Neuronal stem cell (in vitro differentiated cells): ENCODE measurements at regions not wholly inside any gene's neighbourhood (a gene's known extent, or its start where the extent isn't known, plus 50 kb on each side); places are given as distances from the start of the nearest gene placed in this dataset.

Experiments used
- DNase-seq: peaks from one replicate; pipeline ENCODE4 v3.0.0-alpha.2; 2013; ENCODE audit warnings: low spot score
- H2AFZ ChIP-seq: one replicate; pipeline ENCODE4 v1.6.1; 2013; ENCODE audit warnings: mild to moderate bottlenecking, low read length, inconsistent platforms
- H2AK5ac ChIP-seq: 2 replicates; pipeline ENCODE4 v1.6.1; 2013; ENCODE audit warnings: low read depth, mild to moderate bottlenecking, inconsistent platforms, low read length, moderate library complexity, mixed read lengths
- H2BK120ac ChIP-seq: 2 replicates; pipeline ENCODE4 v1.6.1; 2013; ENCODE audit warnings: low read depth, mild to moderate bottlenecking, inconsistent platforms, low read length, moderate library complexity, mixed read lengths
- H2BK12ac ChIP-seq: one replicate; pipeline ENCODE4 v1.6.1; 2013; ENCODE audit warnings: low read length, inconsistent platforms
- H2BK15ac ChIP-seq: 2 replicates; pipeline ENCODE4 v1.6.1; 2013; ENCODE audit warnings: mild to moderate bottlenecking, low read length, inconsistent platforms, mixed read lengths
- H2BK5ac ChIP-seq: one replicate; pipeline ENCODE4 v1.6.1; 2013; ENCODE audit warnings: inconsistent platforms, mild to moderate bottlenecking, low read length, moderate library complexity
- H3K14ac ChIP-seq: one replicate; pipeline ENCODE4 v1.6.1; 2013; ENCODE audit warnings: low read length, inconsistent platforms
- H3K18ac ChIP-seq: 2 replicates; pipeline ENCODE4 v1.6.1; 2013; ENCODE audit warnings: low read length, inconsistent platforms
- H3K23ac ChIP-seq: 2 replicates; pipeline ENCODE4 v1.6.1; 2013; ENCODE audit warnings: low read depth, mild to moderate bottlenecking, mixed read lengths, low read length, inconsistent platforms; ENCODE audit not compliant: poor library complexity
- H3K27ac ChIP-seq: replicated peaks from 3 replicates; pipeline ENCODE4 v1.5.1; 2013; ENCODE audit warnings: low read length, inconsistent platforms
- H3K27me3 ChIP-seq, 3 experiments: 2 replicates each; pipeline ENCODE4 v1.6.1; 2013; ENCODE audit warnings: low read length in 3 of 3, mild to moderate bottlenecking in 2 of 3, inconsistent platforms in 1 of 3, low read depth in 1 of 3, mixed read lengths in 1 of 3, moderate library complexity in 1 of 3; ENCODE audit not compliant: control insufficient read depth in 3 of 3, insufficient read depth in 3 of 3
- H3K36me3 ChIP-seq, 2 donors: replicated peaks in 1 of 2; 2 replicates each; pipeline ENCODE4 v1.6.1; 2013; ENCODE audit warnings: low read length in 2 of 2; ENCODE audit not compliant: control insufficient read depth in 2 of 2, insufficient read depth in 2 of 2
- H3K4ac ChIP-seq: 2 replicates; pipeline ENCODE4 v1.6.1; 2013; ENCODE audit warnings: inconsistent platforms, mild to moderate bottlenecking, low read length, moderate library complexity
- H3K4me1 ChIP-seq, 2 donors: 1 replicate in 1 of 2; 2 replicates in 1 of 2; pipeline ENCODE4 v1.6.1; 2013; ENCODE audit warnings: low read length in 2 of 2, low read depth in 1 of 2; ENCODE audit not compliant: control insufficient read depth in 2 of 2, insufficient read depth in 1 of 2
- H3K4me2 ChIP-seq: one replicate; pipeline ENCODE4 v1.6.1; 2013; ENCODE audit warnings: mild to moderate bottlenecking, low read length, inconsistent platforms; ENCODE audit not compliant: insufficient read depth, poor library complexity, severe bottlenecking
- H3K4me3 ChIP-seq, 2 donors: 2 replicates each; pipeline ENCODE4 v1.5.1; 2013; ENCODE audit warnings: low read length in 2 of 2, mild to moderate bottlenecking in 2 of 2, inconsistent platforms in 1 of 2, moderate library complexity in 1 of 2
- H3K79me1 ChIP-seq: one replicate; pipeline ENCODE4 v1.6.1; 2013; ENCODE audit warnings: low read depth, mild to moderate bottlenecking, inconsistent platforms, low read length, moderate library complexity
- H3K9ac ChIP-seq: one replicate; pipeline ENCODE4 v1.6.1; 2013; ENCODE audit warnings: mild to moderate bottlenecking, low read depth, low read length, inconsistent platforms; ENCODE audit not compliant: poor library complexity
- H3K9me3 ChIP-seq, 2 donors: replicated peaks in 1 of 2; 2 replicates each; pipeline versions ENCODE3 to v1.6.1; 2013; ENCODE audit warnings: low read length in 2 of 2, mild to moderate bottlenecking in 2 of 2, inconsistent platforms in 1 of 2, low read depth in 1 of 2, mixed read lengths in 1 of 2, moderate library complexity in 1 of 2; ENCODE audit not compliant: control insufficient read depth in 2 of 2, insufficient read depth in 1 of 2
- H4K8ac ChIP-seq: one replicate; pipeline ENCODE4 v1.6.1; 2013; ENCODE audit warnings: low read depth, mild to moderate bottlenecking, inconsistent platforms, low read length, moderate library complexity
- H4K91ac ChIP-seq: one replicate; pipeline ENCODE4 v1.6.1; 2013; ENCODE audit warnings: low read length, low read depth, mild to moderate bottlenecking, inconsistent platforms; ENCODE audit not compliant: poor library complexity
- WGBS, 2 donors: extraction: QIAGEN DNeasy Blood & Tissue Kit; methylation state at CpG; one replicate each; pipeline ENCODE4 v1.1.7; 2013; ENCODE audit warnings: missing lambda C conversion rate in 2 of 2, mixed read lengths in 1 of 2; ENCODE audit not compliant: insufficient read length in 2 of 2, insufficient replicate concordance in 1 of 2; ENCODE audit errors: extremely low coverage in 2 of 2; 5-methylcytosine and 5-hydroxymethylcytosine counted together

GRCh38 chr13:84339456-84339855 lies 457.2 kb upstream of the SLITRK1 start:
- Histone ChIP-seq H4K8ac (no peak overlapping the region), H2BK12ac (no peak overlapping the region), H4K91ac (no peak overlapping the region), H3K27ac (no peak overlapping the region), H3K14ac (no peak overlapping the region), H3K36me3 (no peaks in the 10 kb centered on the region), H2AFZ (no peak overlapping the region), H3K4me3 (no peak overlapping the region), H3K9me3 (no peaks in the 10 kb centered on the region), H2BK120ac (no peak overlapping the region), H3K79me1 (no peaks in the 10 kb centered on the region), H3K4ac (no peak overlapping the region), H2BK5ac (no peak overlapping the region), H2AK5ac (no peak overlapping the region), H3K23ac (no peak overlapping the region), H3K18ac (no peak overlapping the region), H2BK15ac (no peak overlapping the region), H3K27me3 (no peaks in the 10 kb centered on the region), H3K9ac (no peak overlapping the region), H3K4me2 (no peak overlapping the region), H3K4me1 (no peaks in the 10 kb centered on the region)
- DNase-seq = no peak

DNA sequence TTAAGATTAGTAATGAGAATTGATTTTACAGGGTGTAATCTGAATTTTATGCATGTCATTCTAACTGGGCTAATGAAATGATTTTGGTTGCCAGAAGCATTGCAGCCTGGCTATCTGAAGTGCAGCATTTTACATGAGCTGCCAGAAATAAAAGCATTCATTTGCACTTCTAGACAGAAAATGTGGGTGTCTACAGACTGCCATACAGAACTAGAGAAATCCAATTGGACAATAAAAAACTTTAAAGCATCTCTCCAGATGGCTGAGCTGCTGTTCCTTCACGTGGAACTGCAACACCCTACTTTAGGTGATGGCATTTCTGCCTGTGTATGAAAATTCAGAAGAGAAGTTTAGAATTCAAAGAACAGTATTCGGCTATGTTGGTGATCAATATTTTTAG lies 450.1 kb upstream of the SLITRK1 start:
- H3K79me1 ChIP-seq = no peaks in the 10 kb centered on the region
- no peak overlapping the region for H3K14ac ChIP-seq
- H3K9me3 ChIP-seq = no peaks in the 10 kb centered on the region
- no peak for DNase-seq
- no peak overlapping the region for H3K4me2 ChIP-seq
- H2AFZ ChIP-seq = peak overlapping the region; percentile 29
- H3K4me3 ChIP-seq = no peak overlapping the region
- no peak overlapping the region for H2BK5ac ChIP-seq
- H3K27me3 ChIP-seq = no peaks in the 10 kb centered on the region
- H2BK120ac ChIP-seq = no peak overlapping the region
- no peaks in the 10 kb centered on the region for H3K4me1 ChIP-seq
- H2BK12ac ChIP-seq = no peak overlapping the region
- H3K4ac ChIP-seq = no peak overlapping the region
- H2BK15ac ChIP-seq = no peak overlapping the region
- H2AK5ac ChIP-seq = no peak overlapping the region
- H3K27ac ChIP-seq = no peak overlapping the region
- no peak overlapping the region for H4K91ac ChIP-seq
- no CpG with 5 or more reads among the region's 2 CpGs for WGBS, 2 donors
- no peak overlapping the region for H3K18ac ChIP-seq
- H3K9ac ChIP-seq = no peak overlapping the region
- no peak overlapping the region for H4K8ac ChIP-seq
- H3K36me3 ChIP-seq = no peaks in the 10 kb centered on the region
- H3K23ac ChIP-seq = no peak overlapping the region

DNA sequence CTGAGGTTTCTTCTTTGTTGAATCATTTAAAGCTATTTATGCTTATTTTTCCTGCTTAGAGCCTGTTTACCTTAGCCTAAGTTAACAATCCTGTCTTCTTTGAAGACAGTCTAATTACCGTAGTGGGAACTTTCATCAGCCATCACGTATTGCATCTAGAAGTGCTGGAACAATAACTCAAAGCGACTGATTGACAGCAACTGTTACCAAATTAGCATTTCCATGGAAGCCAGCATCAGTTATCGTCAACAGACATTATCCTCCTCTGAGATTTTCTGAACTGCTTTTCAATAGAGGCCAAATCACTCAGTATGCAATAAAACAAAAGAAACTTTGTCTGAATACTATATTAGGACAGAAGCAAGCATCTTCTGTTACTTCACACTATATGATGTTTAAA lies 433.3 kb upstream of the SLITRK1 start:
- H3K23ac ChIP-seq = no peak overlapping the region
- no peak overlapping the region for H2BK15ac ChIP-seq
- no peak overlapping the region for H2AK5ac ChIP-seq
- H3K27me3 ChIP-seq = no peaks in the 10 kb centered on the region
- H3K4me1 ChIP-seq = peaks cover 2 to 8% of the 10 kb centered on the region in 2 donors
- DNase-seq = peak; percentile 58
- H3K79me1 ChIP-seq = no peaks in the 10 kb centered on the region
- no peak overlapping the region for H2BK5ac ChIP-seq
- no peak overlapping the region for H3K9ac ChIP-seq
- H3K4ac ChIP-seq = no peak overlapping the region
- H3K18ac ChIP-seq = no peak overlapping the region
- peak overlapping the region; percentile 6 for H2AFZ ChIP-seq
- no CpG with 5 or more reads among the region's 4 CpGs for WGBS, 2 donors
- no peak overlapping the region for H3K4me3 ChIP-seq
- H2BK12ac ChIP-seq = no peak overlapping the region
- H4K8ac ChIP-seq = no peak overlapping the region
- no peaks in the 10 kb centered on the region for H3K9me3 ChIP-seq
- no peak overlapping the region for H3K27ac ChIP-seq
- H3K36me3 ChIP-seq = no peaks in the 10 kb centered on the region
- no peak overlapping the region for H3K4me2 ChIP-seq
- no peak overlapping the region for H3K14ac ChIP-seq
- no peak overlapping the region for H2BK120ac ChIP-seq
- H4K91ac ChIP-seq = no peak overlapping the region

- no peak overlapping the region for H3K23ac ChIP-seq
- no peak for DNase-seq
- H3K27ac ChIP-seq = no peak overlapping the region
- no peak overlapping the region for H2AK5ac ChIP-seq
- H2BK12ac ChIP-seq = no peak overlapping the region
- H4K8ac ChIP-seq = no peak overlapping the region
- no peak overlapping the region for H2AFZ ChIP-seq
- no peak overlapping the region for H3K9ac ChIP-seq
- H3K4me1 ChIP-seq = no peaks in the 10 kb centered on the region
- H3K18ac ChIP-seq = no peak overlapping the region
- H3K27me3 ChIP-seq = no peaks in the 10 kb centered on the region
- no peak overlapping the region for H4K91ac ChIP-seq
- H3K14ac ChIP-seq = no peak overlapping the region
- H2BK120ac ChIP-seq = no peak overlapping the region
- H3K4ac ChIP-seq = no peak overlapping the region
- H3K9me3 ChIP-seq = no peaks in the 10 kb centered on the region
- no peaks in the 10 kb centered on the region for H3K36me3 ChIP-seq
- no peak overlapping the region for H2BK15ac ChIP-seq
- H3K4me3 ChIP-seq = no peak overlapping the region
- no peak overlapping the region for H2BK5ac ChIP-seq
- no peaks in the 10 kb centered on the region for H3K79me1 ChIP-seq
- no peak overlapping the region for H3K4me2 ChIP-seq
- WGBS, 2 donors = no CpG with 5 or more reads among the region's 1 CpG
Observed at GRCh38 chr13:84303035-84303434, 420.8 kb upstream of the SLITRK1 start.
